Neural crest cell (in vitro differentiated cells): ENCODE measurements at regions not wholly inside any gene's neighbourhood (a gene's known extent, or its start where the extent isn't known, plus 50 kb on each side); places are given as distances from the start of the nearest gene placed in this dataset.

ENCODE experiments used
- DNase-seq: peaks from one replicate; pipeline ENCODE4 v3.0.0; 2021; ENCODE audit warnings: low read depth, mixed read lengths, low spot score
- H3K27ac Mint-ChIP-seq: one replicate; pipeline ENCODE4 v1.8.0; 2021; ENCODE audit warnings: mild to moderate bottlenecking, mixed read lengths; ENCODE audit not compliant: unreplicated experiment
- H3K27me3 Mint-ChIP-seq: 2 replicates; pipeline ENCODE4 v1.8.0; 2021; ENCODE audit warnings: low read depth, mild to moderate bottlenecking, mixed read lengths
- H3K36me3 Mint-ChIP-seq: 2 replicates; pipeline ENCODE4 v1.8.0; 2021; ENCODE audit warnings: low read depth, mild to moderate bottlenecking, mixed read lengths
- H3K4me1 Mint-ChIP-seq: 2 replicates; pipeline ENCODE4 v1.8.0; 2021; ENCODE audit warnings: mixed read lengths
- H3K4me3 Mint-ChIP-seq: one replicate; pipeline ENCODE4 v1.8.0; 2021; ENCODE audit warnings: mild to moderate bottlenecking, mixed read lengths
- H3K9me3 Mint-ChIP-seq: 2 replicates; pipeline ENCODE4 v1.8.0; 2021; ENCODE audit warnings: mixed read lengths
- CTCF ChIP-seq: fragments of 200-600 bp; sonication (generic); conservative IDR thresholded peaks from 2 replicates; pipeline ENCODE4 v1.5.0; 2021; ENCODE audit warnings: antibody characterized with exemption, mild to moderate bottlenecking

GRCh38 chr6:74213995-74214394 is 518.0 kb downstream of the CD109 start:
- no peaks in the 10 kb centered on the region for H3K36me3 Mint-ChIP-seq
- peaks cover 7% of the 10 kb centered on the region for H3K9me3 Mint-ChIP-seq

GRCh38 chr6:74208239-74208638 is 512.2 kb downstream of the CD109 start:
- DNase-seq, result no peak
- TF ChIP-seq CTCF, result no peak
- Mint-ChIP-seq H3K27ac (no peak overlapping the region), H3K4me1 (no peaks in the 10 kb centered on the region), H3K36me3 (peaks cover 3% of the 10 kb centered on the region), H3K4me3 (no peak overlapping the region), H3K9me3 (peaks cover 5% of the 10 kb centered on the region), H3K27me3 (no peaks in the 10 kb centered on the region)

More at GRCh38 chr6:74213995-74214394, 518.0 kb downstream of the CD109 start:
- Mint-ChIP-seq H3K27me3 (no peaks in the 10 kb centered on the region), H3K4me3 (no peak overlapping the region), H3K27ac (no peak overlapping the region), H3K4me1 (no peaks in the 10 kb centered on the region)
- no peak for DNase-seq
- no peak for TF ChIP-seq CTCF

- H3K36me3 Mint-ChIP-seq, result no peaks in the 10 kb centered on the region
- TF ChIP-seq CTCF, result no peak
- no peak overlapping the region for H3K4me3 Mint-ChIP-seq
- H3K27ac Mint-ChIP-seq, result no peak overlapping the region
- no peak for DNase-seq
- peaks cover 3% of the 10 kb centered on the region for H3K9me3 Mint-ChIP-seq
- no peaks in the 10 kb centered on the region for H3K4me1 Mint-ChIP-seq
- H3K27me3 Mint-ChIP-seq, result no peaks in the 10 kb centered on the region
These were observed 503.4 kb downstream of the CD109 start for GRCh38 chr6:74199215-74199915.

GRCh38 chr6:74197310-74197709 is 501.3 kb downstream of the CD109 start:
- no peak overlapping the region for H3K4me3 Mint-ChIP-seq

GRCh38 chr6:74187811-74188210 is 491.8 kb downstream of the CD109 start:
- H3K9me3 Mint-ChIP-seq, result peaks cover 6% of the 10 kb centered on the region
- TF ChIP-seq CTCF, result no peak
- no peak overlapping the region for H3K27ac Mint-ChIP-seq
- no peaks in the 10 kb centered on the region for H3K36me3 Mint-ChIP-seq
- no peak overlapping the region for H3K4me3 Mint-ChIP-seq
- DNase-seq, result no peak
- no peaks in the 10 kb centered on the region for H3K27me3 Mint-ChIP-seq
- H3K4me1 Mint-ChIP-seq, result no peaks in the 10 kb centered on the region

More at GRCh38 chr6:74197310-74197709, 501.3 kb downstream of the CD109 start:
- Mint-ChIP-seq H3K9me3 (peaks cover 4% of the 10 kb centered on the region), H3K4me1 (no peaks in the 10 kb centered on the region), H3K27ac (no peak overlapping the region), H3K27me3 (no peaks in the 10 kb centered on the region), H3K36me3 (no peaks in the 10 kb centered on the region)
- no peak for TF ChIP-seq CTCF
- DNase-seq, result no peak
